Astrocyte (in vitro differentiated cells and primary cell): ENCODE measurements at regions not wholly inside any gene's neighbourhood (a gene's known extent, or its start where the extent isn't known, plus 50 kb on each side); places are given as distances from the start of the nearest gene placed in this dataset.

ENCODE experiments used
- DNase-seq: peaks from one replicate; pipeline ENCODE4 v3.0.0-alpha.2; 2010; ENCODE audit warnings: low read depth
- FAIRE-seq: peaks from 2 replicates; lab custom pipeline; 2011; peaks lifted over from hg19 to GRCh38; lab: Jason Lieb, UNC
- H2AFZ ChIP-seq: 2 replicates; pipeline ENCODE4 v1.6.0; 2012; ENCODE audit warnings: low read depth, low read length, inconsistent platforms
- H3K27ac ChIP-seq: 2 replicates; pipeline ENCODE4 v1.5.1; 2011; ENCODE audit warnings: low read depth, low read length, inconsistent platforms
- H3K27me3 ChIP-seq: 2 replicates; pipeline ENCODE4 v1.6.0; 2011; ENCODE audit warnings: low read length, inconsistent platforms; ENCODE audit not compliant: insufficient read depth
- H3K36me3 ChIP-seq: 2 replicates; pipeline ENCODE4 v1.5.1; 2011; ENCODE audit warnings: low read length, inconsistent platforms; ENCODE audit not compliant: insufficient read depth
- H3K4me1 ChIP-seq: 2 replicates; pipeline ENCODE4 v1.5.1; 2011; ENCODE audit warnings: low read length, inconsistent platforms; ENCODE audit not compliant: insufficient read depth
- H3K4me2 ChIP-seq: 2 replicates; pipeline ENCODE4 v1.6.0; 2012; ENCODE audit warnings: low read length, inconsistent platforms
- H3K4me3 ChIP-seq: 2 replicates; pipeline ENCODE4 v1.5.1; 2011; ENCODE audit warnings: low read depth, mild to moderate bottlenecking, low read length, inconsistent platforms; ENCODE audit not compliant: insufficient read depth
- H3K79me2 ChIP-seq: 2 replicates; pipeline ENCODE4 v1.6.0; 2012; ENCODE audit warnings: mild to moderate bottlenecking, low read length, inconsistent platforms; ENCODE audit not compliant: insufficient read depth
- H3K9ac ChIP-seq: 2 replicates; pipeline ENCODE4 v1.6.0; 2012; ENCODE audit warnings: mild to moderate bottlenecking, low read length, inconsistent platforms
- H3K9me3 ChIP-seq: 2 replicates; pipeline ENCODE4 v1.5.1; 2012; ENCODE audit warnings: low read depth, mild to moderate bottlenecking, low read length, inconsistent platforms; ENCODE audit not compliant: insufficient read depth
- H4K20me1 ChIP-seq: 2 replicates; pipeline ENCODE4 v1.6.0; 2012; ENCODE audit warnings: low read length, inconsistent platforms; ENCODE audit not compliant: insufficient read depth
- H3K27ac Mint-ChIP-seq: one replicate; pipeline ENCODE4 v1.8.0; 2021; ENCODE audit warnings: mild to moderate bottlenecking, mixed read lengths; ENCODE audit not compliant: unreplicated experiment
- H3K27me3 Mint-ChIP-seq: one replicate; pipeline ENCODE4 v1.8.0; 2021; ENCODE audit warnings: low read depth, mixed read lengths; ENCODE audit not compliant: unreplicated experiment
- H3K36me3 Mint-ChIP-seq: one replicate; pipeline ENCODE4 v1.8.0; 2021; ENCODE audit warnings: low read depth, mixed read lengths; ENCODE audit not compliant: unreplicated experiment
- H3K4me1 Mint-ChIP-seq: one replicate; pipeline ENCODE4 v1.8.0; 2021; ENCODE audit warnings: low read depth, mixed read lengths; ENCODE audit not compliant: unreplicated experiment
- H3K4me3 Mint-ChIP-seq: one replicate; pipeline ENCODE4 v1.8.0; 2021; ENCODE audit warnings: mild to moderate bottlenecking, moderate library complexity, mixed read lengths; ENCODE audit not compliant: unreplicated experiment
- H3K9me3 Mint-ChIP-seq: one replicate; pipeline ENCODE4 v1.8.0; 2021; ENCODE audit warnings: mild to moderate bottlenecking, mixed read lengths; ENCODE audit not compliant: unreplicated experiment
- CTCF ChIP-seq: IDR thresholded peaks from 2 replicates; pipeline ENCODE4 v1.5.1; 2011; ENCODE audit warnings: low read depth, mild to moderate bottlenecking, inconsistent platforms, low read length, moderate library complexity; ENCODE audit not compliant: insufficient read depth
- EZH2 ChIP-seq: IDR thresholded peaks from 2 replicates; pipeline ENCODE4 v1.6.1; 2012; ENCODE audit warnings: mild to moderate bottlenecking, low read length, inconsistent platforms; ENCODE audit not compliant: insufficient read depth

GRCh38 chr16:26430618-26431017 lies 636.1 kb upstream of the C16orf82 start:
- H3K9ac ChIP-seq, result no peak overlapping the region
- Mint-ChIP-seq H3K4me1 (no peaks in the 10 kb centered on the region), H3K36me3 (no peaks in the 10 kb centered on the region), H3K9me3 (no peaks in the 10 kb centered on the region), H3K27ac (no peak overlapping the region), H3K4me3 (no peak overlapping the region), H3K27me3 (peaks cover 2% of the 10 kb centered on the region)
- FAIRE-seq (no peak), DNase-seq (no peak)
- H3K36me3 ChIP-seq, result no peaks in the 10 kb centered on the region
- no peaks in the 10 kb centered on the region for H3K9me3 ChIP-seq
- H2AFZ ChIP-seq, result no peak overlapping the region
- H3K27me3 ChIP-seq, result no peaks in the 10 kb centered on the region
- H3K4me3 ChIP-seq, result no peak overlapping the region
- no peaks in the 10 kb centered on the region for H3K79me2 ChIP-seq
- no peak overlapping the region for H3K27ac ChIP-seq
- TF ChIP-seq CTCF (no peak), EZH2 (no peak)
- no peaks in the 10 kb centered on the region for H4K20me1 ChIP-seq
- H3K4me1 ChIP-seq, result no peaks in the 10 kb centered on the region
- H3K4me2 ChIP-seq, result no peak overlapping the region

GRCh38 chr16:26433807-26434206 lies 632.9 kb upstream of the C16orf82 start:
- H3K27me3 ChIP-seq, result no peaks in the 10 kb centered on the region
- peaks cover 3% of the 10 kb centered on the region for H3K9me3 ChIP-seq
- H3K9me3 Mint-ChIP-seq, result no peaks in the 10 kb centered on the region
- no peak overlapping the region for H3K4me2 ChIP-seq
- H3K4me1 ChIP-seq, result no peaks in the 10 kb centered on the region
- no peak overlapping the region for H3K4me3 ChIP-seq
- H3K36me3 ChIP-seq, result no peaks in the 10 kb centered on the region
- no peaks in the 10 kb centered on the region for H3K36me3 Mint-ChIP-seq
- H2AFZ ChIP-seq, result no peak overlapping the region
- no peak overlapping the region for H3K9ac ChIP-seq
- no peaks in the 10 kb centered on the region for H3K4me1 Mint-ChIP-seq
- peaks cover 2% of the 10 kb centered on the region for H3K27me3 Mint-ChIP-seq
- no peaks in the 10 kb centered on the region for H4K20me1 ChIP-seq
- H3K79me2 ChIP-seq, result no peaks in the 10 kb centered on the region
- no peak for DNase-seq
- no peak for TF ChIP-seq EZH2
- no peak for TF ChIP-seq CTCF
- no peak overlapping the region for H3K27ac ChIP-seq
- no peak overlapping the region for H3K4me3 Mint-ChIP-seq
- no peak for FAIRE-seq
- no peak overlapping the region for H3K27ac Mint-ChIP-seq

GRCh38 chr16:26441178-26441577 lies 625.5 kb upstream of the C16orf82 start:
- H3K4me2 ChIP-seq, result no peak overlapping the region
- Mint-ChIP-seq H3K27ac (no peak overlapping the region), H3K4me1 (peaks cover 5% of the 10 kb centered on the region), H3K27me3 (no peaks in the 10 kb centered on the region), H3K36me3 (no peaks in the 10 kb centered on the region), H3K4me3 (no peak overlapping the region), H3K9me3 (no peaks in the 10 kb centered on the region)
- TF ChIP-seq CTCF, result no peak
- TF ChIP-seq EZH2, result no peak
- no peak overlapping the region for H3K4me3 ChIP-seq
- DNase-seq, result no peak
- H2AFZ ChIP-seq, result no peak overlapping the region
- H3K27ac ChIP-seq, result no peak overlapping the region
- FAIRE-seq, result no peak
- no peaks in the 10 kb centered on the region for H3K36me3 ChIP-seq
- no peaks in the 10 kb centered on the region for H3K79me2 ChIP-seq
- no peaks in the 10 kb centered on the region for H4K20me1 ChIP-seq
- H3K9ac ChIP-seq, result no peak overlapping the region
- no peaks in the 10 kb centered on the region for H3K4me1 ChIP-seq
- peaks cover 6% of the 10 kb centered on the region for H3K9me3 ChIP-seq
- no peaks in the 10 kb centered on the region for H3K27me3 ChIP-seq
